HG03558 (cell line): ENCODE measurements at regions not wholly inside any gene's neighbourhood (a gene's known extent, or its start where the extent isn't known, plus 50 kb on each side); places are given as distances from the start of the nearest gene placed in this dataset.
"Not testable (repeated sequence)": the region's sequence is repeated elsewhere in the genome, so short reads cannot be mapped to it uniquely, and the experiment has no call there.

Experiments
- ATAC-seq: cut with Tn5 transposase; IDR thresholded peaks from one replicate; pipeline ENCODE4 v1.9.1; 2021; ENCODE audit warnings: moderate number of reproducible peaks; ENCODE audit not compliant: unreplicated experiment; ENCODE audit errors: extremely low read depth

GRCh38 chr5:122515210-122515609 lies 203.2 kb downstream of the SNCAIP start:
- not testable (repeated sequence) for ATAC-seq

GRCh38 chr5:122515709-122516431 lies 203.8 kb downstream of the SNCAIP start:
- ATAC-seq = no peak

DNA sequence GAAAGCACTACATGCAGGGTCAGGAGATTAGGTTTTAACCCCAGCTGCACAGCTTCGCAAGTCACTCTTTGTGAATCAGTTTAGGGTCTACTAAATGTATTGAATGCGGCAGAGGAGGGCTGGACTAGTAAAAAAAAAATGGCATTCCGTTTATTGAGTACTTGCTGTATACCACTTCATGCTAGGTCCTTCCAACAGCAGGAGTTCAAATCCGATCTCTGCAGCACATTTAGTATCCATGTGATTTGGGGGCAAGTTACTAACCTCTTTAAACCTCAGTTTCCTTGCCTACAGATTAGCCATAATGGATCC lies 204.4 kb downstream of the SNCAIP start:
- ATAC-seq = no peak

GRCh38 chr5:122517091-122517490 lies 205.1 kb downstream of the SNCAIP start:
- no peak for ATAC-seq

DNA sequence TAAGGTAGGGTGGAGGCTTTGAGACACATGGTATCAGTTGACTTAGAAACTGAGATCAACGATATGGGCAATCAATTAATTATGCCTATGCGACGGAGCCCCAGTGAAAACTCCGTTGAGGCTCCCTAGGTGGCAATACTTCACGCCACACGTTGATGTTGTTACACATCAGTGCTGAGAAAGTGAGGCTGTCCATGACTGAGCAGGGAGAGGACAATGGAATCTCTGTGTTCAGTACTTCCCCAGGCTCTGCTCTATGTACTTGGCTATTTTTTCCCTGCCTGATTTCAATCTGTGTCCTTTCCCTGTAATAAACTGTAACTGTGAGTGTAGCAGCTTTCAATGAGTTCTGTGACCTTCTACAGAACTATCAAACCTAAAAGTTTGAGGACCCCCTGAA lies 211.7 kb downstream of the SNCAIP start:
- no peak for ATAC-seq

- ATAC-seq = no peak
These were observed 215.5 kb downstream of the SNCAIP start for GRCh38 chr5:122527547-122527946.

- ATAC-seq = no peak
These were observed 220.0 kb downstream of the SNCAIP start for GRCh38 chr5:122532035-122532434.

DNA sequence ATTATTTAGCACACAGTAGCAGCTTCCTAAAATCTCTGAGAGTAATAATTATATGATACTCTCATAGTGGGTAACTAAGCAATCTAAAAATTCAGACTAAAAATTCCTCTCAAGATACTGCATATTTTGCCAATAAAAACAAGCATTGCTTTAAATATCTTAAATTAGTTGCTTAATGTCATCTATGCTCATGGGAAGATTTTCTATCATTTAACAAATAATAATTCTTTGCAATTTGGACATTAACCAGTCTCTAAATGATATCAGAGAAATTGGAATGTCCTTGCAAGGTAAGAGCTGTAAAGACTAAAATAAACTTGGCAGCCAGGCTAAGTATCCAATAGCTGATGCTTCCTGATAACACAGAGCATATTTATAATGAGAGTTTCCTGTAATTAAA lies 221.8 kb downstream of the SNCAIP start:
- ATAC-seq = no peak

DNA sequence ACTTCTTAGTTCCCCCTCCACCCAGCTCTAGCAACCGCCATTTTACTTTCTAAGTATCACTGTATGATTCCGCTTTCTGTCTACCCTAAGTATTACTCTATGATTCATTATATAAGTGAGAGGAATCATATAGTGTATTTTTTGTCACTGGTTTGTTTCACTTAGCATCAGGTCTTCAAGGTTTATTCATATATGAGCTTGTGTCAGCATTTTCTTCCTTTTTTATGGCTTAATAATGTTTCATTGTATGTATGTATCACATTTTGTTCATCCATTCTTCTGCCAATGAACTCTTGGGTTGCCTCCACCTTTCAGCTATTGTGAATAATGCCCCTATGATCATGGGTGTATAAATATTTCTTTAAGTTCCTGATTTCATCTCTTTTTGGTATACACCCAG lies 222.8 kb downstream of the SNCAIP start:
- no peak for ATAC-seq

GRCh38 chr5:122541388-122541787 lies 229.4 kb downstream of the SNCAIP start:
- ATAC-seq = no peak

GRCh38 chr5:122545986-122546385 lies 228.9 kb upstream of the SNX2 start:
- no peak for ATAC-seq

DNA sequence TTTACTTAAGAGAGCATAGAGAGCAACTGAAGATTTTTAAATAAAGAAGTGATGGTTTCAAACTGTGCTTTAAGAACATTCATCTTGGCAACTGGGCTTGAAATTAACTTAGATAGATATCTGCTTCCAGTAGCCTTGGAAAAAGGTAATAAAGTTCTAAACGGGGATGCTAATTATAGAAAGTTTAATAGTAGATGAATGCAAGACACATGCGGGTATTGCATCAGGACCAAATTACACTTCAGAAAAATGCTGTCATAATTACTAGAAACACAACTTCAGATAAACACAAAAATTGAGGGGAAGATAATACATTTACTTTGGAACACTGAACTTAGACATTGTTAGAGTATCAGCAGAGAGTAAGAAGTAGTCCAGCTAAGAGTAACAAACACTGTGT lies 227.7 kb upstream of the SNX2 start:
- ATAC-seq = no peak

DNA sequence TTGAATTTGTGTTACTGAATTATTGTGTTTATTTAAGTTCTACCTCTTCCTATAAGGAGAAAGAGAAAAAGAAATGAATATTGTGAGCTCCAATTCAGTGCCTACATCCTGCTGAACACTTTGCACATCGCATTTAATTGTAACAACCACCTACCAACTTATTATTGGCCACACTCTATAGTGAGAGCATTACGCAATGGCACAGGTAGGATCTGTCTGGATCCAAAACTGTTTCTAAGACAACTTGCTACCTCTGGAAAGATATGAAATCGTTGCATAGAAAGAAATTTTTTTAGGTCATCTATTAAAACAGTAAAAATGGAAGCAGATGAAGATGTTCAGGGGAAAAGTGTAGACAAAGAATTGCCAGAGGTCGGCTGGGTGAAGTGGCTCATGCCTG lies 227.2 kb upstream of the SNX2 start:
- ATAC-seq = no peak

DNA sequence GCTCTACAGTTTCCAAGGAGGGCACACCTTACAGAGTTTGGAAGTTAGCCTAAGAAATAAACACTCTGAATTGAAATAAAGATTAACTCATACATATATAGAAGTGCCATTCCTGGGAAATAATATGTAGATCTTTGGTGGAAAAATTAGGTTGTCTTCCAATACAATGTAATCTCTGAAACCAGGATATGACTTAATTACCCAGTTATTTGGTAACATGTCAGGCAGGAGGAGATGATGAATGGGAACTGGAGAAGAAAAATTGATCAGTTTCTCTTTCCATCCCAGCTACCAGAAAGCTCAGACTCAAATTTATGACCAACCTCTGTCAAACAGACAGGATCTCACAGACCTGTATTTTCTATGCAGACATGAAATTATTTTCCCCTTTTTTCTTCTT lies 215.2 kb upstream of the SNX2 start:
- no peak for ATAC-seq

DNA sequence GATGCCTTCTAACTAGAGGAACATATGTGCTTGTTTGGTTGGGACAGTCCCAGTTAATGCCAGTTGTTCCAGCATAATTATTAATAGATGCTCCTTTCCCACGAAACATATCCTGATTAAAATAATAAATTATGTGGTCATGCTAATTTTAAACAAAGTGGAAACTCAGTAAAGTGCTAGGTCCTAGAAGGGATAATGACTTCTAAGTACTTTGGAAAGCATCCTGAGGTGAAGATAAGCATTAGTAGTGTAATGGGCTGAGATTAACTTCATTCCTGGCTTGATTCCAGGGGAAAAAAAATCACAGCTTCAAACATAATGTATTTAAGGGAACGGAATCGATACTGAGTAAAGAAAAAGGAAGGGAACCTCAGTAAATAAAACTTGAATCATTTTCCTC lies 213.7 kb upstream of the SNX2 start:
- no peak for ATAC-seq

DNA sequence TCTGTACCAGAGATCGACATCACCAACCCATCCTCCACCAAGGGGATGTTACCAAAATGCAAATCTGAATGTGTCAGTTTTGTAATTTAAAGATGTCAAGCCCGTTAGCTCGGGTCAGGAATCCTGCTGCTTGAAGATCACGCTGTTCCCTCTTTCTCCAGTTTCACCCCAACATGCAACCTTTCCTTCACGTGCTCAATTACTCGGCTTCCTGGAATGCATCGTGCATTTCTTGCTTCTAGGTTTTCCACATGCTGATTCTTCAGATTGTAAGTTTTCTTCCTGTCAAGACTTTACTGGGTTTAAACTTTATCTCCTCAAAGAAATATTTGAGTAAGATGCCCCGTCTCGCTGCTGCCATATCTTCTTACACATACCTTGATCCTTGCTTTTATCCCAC lies 209.5 kb upstream of the SNX2 start:
- no peak for ATAC-seq

DNA sequence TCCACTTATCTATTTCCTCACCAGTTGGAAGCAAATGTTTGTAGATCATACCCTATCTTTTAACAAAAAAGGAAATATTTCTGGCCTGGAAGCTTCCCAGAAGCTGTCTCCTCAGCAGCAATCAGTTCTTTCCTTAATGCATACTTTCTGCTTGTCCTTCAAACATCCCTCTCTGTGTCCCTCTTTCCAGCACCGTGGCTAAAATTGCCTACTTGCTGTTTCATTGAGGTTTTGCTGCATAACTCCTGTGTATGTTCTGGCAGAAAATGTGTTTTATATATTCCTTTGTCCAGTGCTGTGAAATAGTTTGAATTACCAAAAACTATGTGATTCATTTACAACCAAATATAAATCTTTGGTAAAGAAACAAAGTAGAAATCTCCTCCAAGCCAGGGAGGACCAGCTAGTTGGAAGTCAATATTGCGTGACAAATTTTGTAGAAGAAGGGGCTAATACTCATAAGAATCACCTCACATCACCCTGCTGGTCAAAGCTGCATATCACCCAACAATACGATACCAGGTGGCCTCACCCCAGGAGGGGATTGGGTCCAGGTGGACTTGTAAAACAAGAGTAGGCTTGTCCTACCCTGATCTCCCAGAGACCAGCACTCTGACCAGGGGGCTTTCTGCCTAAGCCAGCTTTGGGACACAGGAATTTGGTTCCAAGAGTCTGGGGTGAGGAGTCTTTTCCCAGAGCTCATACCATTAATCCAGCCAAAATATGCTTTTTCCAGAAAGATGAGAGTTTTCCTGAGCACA lies 198.4 kb upstream of the SNX2 start:
- no peak for ATAC-seq

- no peak for ATAC-seq
These were observed 193.3 kb upstream of the SNX2 start for GRCh38 chr5:122581629-122582028.

DNA sequence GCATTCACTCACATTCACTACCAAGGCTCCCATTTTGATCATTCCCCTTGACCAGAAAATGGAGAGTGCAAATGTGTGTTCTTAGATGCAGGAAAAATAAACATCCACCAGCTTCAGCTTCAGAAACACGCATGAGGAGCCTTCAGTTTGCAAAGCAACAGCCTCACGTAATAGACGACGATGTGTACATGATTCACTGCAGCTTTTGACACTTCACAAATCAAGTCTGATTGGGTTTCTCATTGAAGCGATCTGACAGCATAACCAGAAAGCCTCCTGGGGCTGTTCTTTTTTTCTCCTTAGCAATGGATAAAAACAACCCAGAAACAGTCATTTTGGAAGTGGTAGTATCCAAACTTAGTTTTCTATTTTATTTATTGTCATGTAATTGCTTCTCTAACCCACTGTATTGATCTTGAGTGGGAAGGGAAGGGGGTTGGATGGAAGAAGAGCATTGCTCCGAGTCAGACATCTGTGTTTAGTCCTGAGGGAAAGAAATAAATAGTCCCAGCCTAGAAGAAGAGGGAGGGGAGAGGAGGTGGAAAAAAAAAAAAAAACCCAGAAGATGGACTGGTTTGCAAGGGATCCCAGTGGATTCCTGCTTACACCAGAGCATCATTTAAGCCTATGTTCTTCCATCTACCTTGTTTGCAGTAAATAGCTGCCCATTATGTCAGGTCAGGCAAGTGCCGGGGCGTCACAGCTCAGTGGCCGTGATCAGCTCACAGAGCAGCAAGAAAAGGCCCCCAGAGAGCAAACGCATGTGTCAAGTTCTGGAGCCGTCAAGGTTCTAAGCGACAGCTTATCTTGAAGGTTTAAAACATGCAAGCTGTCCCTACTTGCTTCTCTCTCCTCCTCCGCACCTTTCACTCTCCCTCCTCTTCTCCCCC lies 190.2 kb upstream of the SNX2 start:
- no peak for ATAC-seq

GRCh38 chr5:122585371-122585770 lies 189.5 kb upstream of the SNX2 start:
- no peak for ATAC-seq

DNA sequence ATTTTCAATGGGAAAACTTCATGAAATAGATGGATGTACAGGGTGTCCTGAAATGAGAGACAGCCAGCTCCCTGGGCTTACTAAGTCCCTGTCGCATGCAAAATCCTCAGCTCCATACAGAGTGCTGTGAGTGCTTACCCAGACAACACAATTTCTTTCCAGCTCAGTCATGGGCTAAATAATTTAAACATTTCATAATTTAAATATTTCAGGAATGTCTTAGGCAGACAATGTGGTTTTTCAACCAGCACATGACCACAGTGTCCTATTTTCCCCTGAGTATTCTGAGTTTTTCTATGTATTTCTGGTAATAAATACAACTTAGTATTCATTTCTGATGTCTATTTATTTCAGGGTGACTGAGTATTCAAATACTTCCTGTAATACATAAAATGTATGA lies 188.5 kb upstream of the SNX2 start:
- no peak for ATAC-seq
